ENCODE measurements at regions not wholly inside any gene's neighbourhood (a gene's known extent, or its start where the extent isn't known, plus 50 kb on each side); places are given as distances from the start of the nearest gene placed in this dataset.

DNA sequence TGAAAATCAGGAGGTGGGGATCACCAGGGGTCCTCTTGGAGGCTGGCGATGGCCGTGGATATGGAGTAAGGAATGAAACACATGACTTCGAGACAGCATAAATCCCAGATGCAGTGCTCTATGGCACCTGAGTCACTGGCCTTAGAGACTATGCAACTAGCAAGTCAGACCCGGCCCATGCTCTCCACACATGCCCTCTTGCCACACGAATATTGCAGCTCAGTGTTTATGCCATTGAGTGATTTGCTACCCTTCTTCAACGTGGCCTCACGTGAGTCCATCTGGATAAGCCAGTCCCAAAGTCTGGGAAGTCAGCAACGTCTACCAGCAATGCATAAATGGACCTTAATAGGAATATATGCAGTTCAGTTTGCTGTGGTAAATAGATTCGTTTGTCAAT lies 466.3 kb downstream of the CD83 start:
- DNase-seq (ENCODE audit: low read depth): no peak
- no peak overlapping the region for H3K4me3 ChIP-seq (ENCODE audit: control insufficient read depth, low read depth, low read length)
- TF ChIP-seq, protein P1, sequence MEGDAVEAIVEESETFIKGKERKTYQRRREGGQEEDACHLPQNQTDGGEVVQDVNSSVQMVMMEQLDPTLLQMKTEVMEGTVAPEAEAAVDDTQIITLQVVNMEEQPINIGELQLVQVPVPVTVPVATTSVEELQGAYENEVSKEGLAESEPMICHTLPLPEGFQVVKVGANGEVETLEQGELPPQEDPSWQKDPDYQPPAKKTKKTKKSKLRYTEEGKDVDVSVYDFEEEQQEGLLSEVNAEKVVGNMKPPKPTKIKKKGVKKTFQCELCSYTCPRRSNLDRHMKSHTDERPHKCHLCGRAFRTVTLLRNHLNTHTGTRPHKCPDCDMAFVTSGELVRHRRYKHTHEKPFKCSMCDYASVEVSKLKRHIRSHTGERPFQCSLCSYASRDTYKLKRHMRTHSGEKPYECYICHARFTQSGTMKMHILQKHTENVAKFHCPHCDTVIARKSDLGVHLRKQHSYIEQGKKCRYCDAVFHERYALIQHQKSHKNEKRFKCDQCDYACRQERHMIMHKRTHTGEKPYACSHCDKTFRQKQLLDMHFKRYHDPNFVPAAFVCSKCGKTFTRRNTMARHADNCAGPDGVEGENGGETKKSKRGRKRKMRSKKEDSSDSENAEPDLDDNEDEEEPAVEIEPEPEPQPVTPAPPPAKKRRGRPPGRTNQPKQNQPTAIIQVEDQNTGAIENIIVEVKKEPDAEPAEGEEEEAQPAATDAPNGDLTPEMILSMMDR (IDR thresholded peaks at IDR 0.05; ENCODE audit: control insufficient read depth, insufficient read depth, low read depth, low read length, missing control alignments): no peak

DNA sequence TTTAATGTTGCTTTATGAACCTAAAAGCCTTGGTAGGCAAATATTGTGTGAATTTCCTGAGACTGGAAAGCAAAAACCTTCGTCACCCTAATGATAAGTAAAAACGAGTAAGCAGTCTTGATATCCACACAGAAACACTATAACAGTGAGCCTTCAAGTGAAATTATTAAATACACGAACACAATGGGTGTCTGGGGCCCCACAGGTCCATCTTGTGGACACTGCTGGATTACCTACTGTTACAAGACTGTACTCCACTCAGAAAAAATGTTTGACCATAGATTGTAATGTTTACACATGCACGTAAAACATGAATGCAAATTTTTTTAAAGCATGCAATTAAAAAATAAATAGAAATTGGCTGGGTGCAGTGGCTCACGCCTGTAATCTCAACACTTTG lies 466.9 kb downstream of the CD83 start:
- H3K4me3 ChIP-seq (ENCODE audit: control insufficient read depth, low read depth, low read length): no peak overlapping the region
- no peak for DNase-seq (ENCODE audit: low read depth)
- TF ChIP-seq, protein P1 (IDR thresholded peaks at IDR 0.05; ENCODE audit: control insufficient read depth, insufficient read depth, low read depth, low read length, missing control alignments): peak; percentile 25

DNA sequence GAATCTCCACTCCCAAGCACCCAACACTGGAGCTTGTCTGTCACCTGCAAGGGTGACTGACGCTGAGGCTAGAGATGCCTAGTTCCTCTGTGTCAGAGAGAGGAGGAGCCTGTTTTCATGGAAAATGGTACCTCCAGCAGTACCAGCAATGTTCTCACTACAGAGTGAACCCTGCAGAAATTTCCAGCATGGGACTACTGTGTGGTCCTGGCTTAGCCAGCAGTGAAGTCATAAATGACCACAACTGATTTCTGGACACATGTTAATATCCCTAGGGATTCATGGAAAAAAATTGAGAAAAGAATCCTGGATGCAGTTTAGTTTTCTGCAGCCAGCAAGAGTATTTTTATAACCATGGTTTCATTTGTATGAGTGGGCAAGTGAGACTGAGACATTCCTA lies 468.1 kb downstream of the CD83 start:
- DNase-seq (ENCODE audit: low read depth): no peak
- no peak overlapping the region for H3K4me3 ChIP-seq (ENCODE audit: control insufficient read depth, low read depth, low read length)
- TF ChIP-seq, protein P1 (IDR thresholded peaks at IDR 0.05; ENCODE audit: control insufficient read depth, insufficient read depth, low read depth, low read length, missing control alignments): no peak

DNA sequence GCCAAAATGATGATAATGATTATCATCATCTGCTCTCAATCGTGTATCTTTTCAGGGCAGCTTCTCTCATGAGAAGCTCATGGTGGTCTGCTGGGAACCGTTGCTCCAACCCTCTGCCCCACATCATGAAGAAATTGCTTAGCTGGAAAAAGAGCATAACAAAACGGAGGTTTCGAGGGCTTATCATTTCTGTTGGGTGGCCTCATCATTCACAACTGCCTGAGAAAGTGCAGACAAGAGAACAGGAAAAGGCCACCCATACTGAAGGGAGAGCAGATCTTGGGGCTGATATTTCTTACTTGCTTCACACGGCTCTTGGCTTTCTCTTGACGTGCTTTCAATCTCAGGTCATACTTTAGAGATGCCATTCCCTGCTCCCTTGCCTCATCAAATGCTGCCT lies 471.6 kb downstream of the CD83 start:
- TF ChIP-seq, protein P1 (IDR thresholded peaks at IDR 0.05; ENCODE audit: control insufficient read depth, insufficient read depth, low read depth, low read length, missing control alignments): no peak
- no peak for DNase-seq (ENCODE audit: low read depth)
- H3K4me3 ChIP-seq (ENCODE audit: control insufficient read depth, low read depth, low read length): no peak overlapping the region

DNA sequence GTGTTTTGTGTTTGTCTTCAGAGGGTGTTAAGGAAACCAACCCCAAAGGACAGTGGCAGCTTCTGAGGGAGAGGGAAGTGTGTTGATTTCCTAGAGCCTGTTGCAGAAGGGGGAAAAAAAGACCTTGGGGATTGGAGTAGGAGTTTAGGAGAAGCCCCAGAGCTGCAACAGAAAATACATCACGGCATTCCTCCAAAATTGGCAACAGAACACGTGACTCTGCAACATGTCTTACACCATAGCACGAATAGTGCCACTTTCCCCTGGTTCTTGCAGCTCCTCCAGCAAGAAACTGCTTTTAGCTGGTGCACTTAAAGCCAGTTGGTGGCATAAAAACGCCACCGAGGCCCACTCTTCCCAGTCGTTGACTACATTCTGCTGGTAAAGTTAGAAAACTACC lies 473.0 kb downstream of the CD83 start:
- no peak for DNase-seq (ENCODE audit: low read depth)
- H3K4me3 ChIP-seq (ENCODE audit: control insufficient read depth, low read depth, low read length): no peak overlapping the region
- TF ChIP-seq, protein P1 (IDR thresholded peaks at IDR 0.05; ENCODE audit: control insufficient read depth, insufficient read depth, low read depth, low read length, missing control alignments): no peak

DNA sequence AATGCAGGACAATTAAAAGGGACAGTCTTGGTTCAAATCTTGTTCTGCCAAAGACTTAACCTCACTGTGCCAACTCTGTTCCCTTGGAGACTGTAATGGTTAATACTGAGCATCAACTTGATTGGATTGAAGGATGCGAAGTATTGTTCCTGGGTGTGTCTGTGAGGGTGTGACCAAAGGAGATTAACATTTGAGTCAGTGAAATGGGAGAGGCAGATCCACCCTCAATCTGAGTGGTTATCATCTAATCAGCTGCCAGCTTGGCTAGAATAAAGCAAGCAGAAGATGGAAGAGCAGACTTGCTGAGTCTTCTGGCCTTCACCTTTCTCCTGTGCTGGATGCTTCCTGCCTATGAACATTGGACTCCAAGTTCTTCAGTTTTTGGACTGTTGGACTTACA lies 474.4 kb downstream of the CD83 start:
- TF ChIP-seq, protein P1 (IDR thresholded peaks at IDR 0.05; ENCODE audit: control insufficient read depth, insufficient read depth, low read depth, low read length, missing control alignments): no peak
- DNase-seq (ENCODE audit: low read depth): no peak
- H3K4me3 ChIP-seq (ENCODE audit: control insufficient read depth, low read depth, low read length): no peak overlapping the region

DNA sequence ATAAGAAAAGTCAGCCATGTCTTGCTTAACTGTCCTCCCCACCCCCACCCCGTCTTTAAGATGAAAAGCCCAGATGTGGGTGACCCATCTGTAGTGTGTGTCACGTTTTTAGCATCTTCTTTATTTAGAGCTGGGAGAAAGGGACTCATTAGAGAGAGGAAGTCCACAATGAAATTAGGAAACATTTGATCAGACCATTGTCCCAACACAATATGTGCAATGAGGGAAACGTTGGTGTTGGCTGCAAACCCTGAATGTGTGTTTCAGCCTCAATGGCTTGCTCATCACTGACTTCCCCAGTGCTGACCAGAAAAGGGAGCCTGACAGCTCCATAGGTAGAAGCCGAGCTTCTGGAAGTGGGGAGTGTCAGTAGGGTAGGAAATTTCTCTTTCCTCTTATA lies 475.7 kb downstream of the CD83 start:
- no peak for DNase-seq (ENCODE audit: low read depth)
- no peak overlapping the region for H3K4me3 ChIP-seq (ENCODE audit: control insufficient read depth, low read depth, low read length)
- TF ChIP-seq, protein P1 (IDR thresholded peaks at IDR 0.05; ENCODE audit: control insufficient read depth, insufficient read depth, low read depth, low read length, missing control alignments): no peak
